RKO (cell line): ENCODE measurements at regions not wholly inside any gene's neighbourhood (a gene's known extent, or its start where the extent isn't known, plus 50 kb on each side); places are given as distances from the start of the nearest gene placed in this dataset.
"Not testable (repeated sequence)": the region's sequence is repeated elsewhere in the genome, so short reads cannot be mapped to it uniquely, and the experiment has no call there.

Experiments
- DNase-seq: peaks from one replicate; pipeline ENCODE4 v3.0.0-alpha.2; 2016; ENCODE audit warnings: low spot score

DNA sequence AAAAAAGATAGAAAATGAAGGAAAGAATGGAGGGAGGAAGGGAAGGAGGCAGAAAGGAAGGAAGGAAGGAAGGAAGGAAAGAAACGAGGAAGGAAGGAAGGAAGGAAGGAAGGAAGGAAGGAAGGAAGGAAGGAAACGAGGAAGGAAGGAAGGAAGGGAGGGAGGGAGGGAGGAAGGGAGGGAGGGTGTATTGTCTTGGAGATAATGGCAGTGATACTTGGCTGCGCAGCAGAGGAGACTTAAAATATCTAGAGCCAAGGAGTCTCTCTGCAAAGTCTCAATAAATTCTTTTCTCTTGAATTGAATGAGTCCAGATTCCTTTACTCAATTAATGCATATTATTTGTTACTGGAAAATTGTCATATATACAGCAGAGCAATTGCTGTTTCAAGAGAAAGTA, 1059.7 kb downstream of the ZPLD1 start:
- no peak for DNase-seq

DNA sequence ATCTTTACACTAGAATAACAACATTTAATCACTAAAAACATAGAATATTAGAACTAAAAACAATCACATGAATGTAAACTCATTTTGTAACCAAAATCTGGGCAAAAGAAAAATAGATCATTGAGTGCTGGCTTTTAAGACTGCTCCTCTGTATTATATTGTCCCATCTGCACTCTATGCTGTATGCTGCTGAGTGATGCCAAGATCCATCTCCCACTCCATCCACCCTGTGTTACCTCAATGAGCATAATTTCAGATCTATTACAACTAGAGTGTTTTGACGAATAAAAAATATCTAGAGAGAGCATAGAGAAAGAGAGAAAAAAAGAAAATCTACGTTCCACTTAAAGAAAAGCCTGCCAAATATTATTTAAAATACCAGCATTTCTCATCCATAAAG, 1060.4 kb downstream of the ZPLD1 start:
- no peak for DNase-seq

DNA sequence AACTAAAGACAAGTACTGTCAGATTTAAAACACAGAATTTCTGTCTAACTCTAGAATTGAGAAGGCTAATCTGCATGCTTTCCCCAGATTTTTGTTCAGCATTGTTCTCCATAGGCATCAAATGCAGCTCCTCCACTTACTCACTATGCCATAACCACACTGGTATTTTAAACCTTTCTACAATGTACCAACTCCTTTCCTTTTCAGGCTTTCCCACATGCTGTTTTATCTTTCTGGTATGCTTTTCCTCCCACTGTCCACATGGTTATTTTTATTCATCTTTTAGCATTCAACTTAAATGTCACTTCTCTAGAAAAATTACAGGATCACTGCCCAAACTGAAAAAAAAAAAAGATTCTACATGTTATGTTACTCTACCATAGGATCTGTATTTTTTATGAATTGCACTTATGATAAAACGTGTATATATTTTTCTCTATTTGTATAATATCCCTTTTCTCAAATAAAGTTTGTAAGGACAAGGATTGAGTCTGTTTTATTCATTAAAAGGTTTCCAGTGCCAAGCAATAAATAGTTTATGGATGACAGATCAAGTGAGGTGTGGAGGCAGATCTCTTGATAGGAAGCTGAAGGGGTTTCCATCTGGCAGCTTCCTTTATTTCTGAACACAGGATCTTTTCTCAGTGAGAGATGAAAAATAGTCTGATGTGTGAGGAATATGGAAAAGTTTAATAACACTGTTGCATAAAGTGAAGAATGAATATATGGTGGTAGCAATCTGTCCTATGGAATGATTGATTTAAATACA, 1064.5 kb downstream of the ZPLD1 start:
- DNase-seq: no peak

DNA sequence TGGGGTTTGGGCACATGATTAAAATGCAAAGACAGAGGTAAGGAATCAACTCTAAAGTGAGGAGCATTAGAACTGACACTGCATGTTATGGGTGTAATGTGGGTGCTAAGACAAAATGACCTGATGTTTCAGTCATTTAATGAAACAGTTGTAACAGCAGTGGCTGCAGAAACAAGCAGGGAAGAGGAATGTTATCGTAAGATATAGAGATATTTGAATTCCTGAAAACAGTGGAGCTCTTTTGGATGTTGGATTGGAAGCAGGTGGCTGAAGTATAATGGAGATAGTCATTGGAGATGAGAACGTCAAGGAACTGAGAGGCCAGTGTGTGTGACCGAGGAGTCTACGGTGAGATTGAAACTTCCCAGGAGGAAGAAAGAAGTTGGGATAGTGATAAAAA, 1065.2 kb downstream of the ZPLD1 start:
- DNase-seq: no peak

DNA sequence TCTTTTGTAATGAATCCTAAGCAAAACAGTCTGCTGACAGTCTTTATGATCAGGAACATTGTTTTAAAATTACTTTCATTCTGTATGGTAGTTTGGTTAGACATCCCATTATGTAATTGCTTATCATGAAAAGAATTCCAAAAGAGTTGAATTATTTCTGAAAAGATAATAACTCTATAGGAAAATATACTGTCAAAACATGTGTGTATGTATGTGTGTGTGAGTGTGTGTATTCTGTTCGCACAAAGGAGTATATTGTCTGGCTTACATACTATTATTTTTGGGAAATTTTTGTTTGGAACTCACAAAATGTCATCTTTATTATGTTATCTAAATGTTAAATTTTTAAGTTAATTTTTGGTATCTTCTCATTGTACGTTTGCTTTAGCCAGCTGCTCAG, 1075.9 kb downstream of the ZPLD1 start:
- DNase-seq: no peak

DNA sequence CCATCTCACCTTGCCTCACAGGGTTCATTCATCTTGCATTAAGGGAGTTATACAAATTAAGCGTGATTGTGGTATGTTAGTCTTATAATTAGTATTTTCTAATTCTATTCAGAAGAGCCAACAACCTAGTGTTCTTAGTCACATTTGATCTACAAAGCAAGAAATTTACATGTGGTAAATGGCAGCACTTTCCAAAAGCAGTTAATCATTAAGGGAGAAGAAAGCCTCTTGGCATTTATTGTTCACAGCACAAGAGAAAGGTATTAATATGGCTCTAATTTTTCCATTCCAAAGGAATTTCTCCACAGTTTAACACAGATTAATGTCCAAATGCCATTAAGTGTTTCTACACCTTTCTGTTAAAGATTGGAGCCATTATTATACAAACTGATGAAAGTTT, 1077.1 kb downstream of the ZPLD1 start:
- DNase-seq: no peak

DNA sequence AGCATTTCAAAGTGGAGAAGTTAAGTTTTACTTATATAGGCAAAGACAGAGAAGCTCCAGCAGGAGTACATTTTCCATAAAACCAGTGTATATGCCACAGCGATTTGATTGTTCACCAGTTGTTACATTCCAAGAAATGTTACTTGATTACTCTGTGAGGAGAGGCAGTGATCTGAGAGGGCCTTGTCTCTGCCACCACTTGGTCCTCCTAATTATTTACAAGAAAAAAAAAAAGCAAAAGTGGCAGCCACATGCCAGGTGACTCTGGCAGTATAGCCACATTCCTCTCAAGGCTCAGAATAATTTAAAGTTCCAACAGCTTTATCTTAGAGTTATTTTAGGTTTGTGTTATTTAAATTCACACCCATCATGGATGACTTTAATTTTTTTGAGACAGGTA, 1077.8 kb downstream of the ZPLD1 start:
- no peak for DNase-seq

DNA sequence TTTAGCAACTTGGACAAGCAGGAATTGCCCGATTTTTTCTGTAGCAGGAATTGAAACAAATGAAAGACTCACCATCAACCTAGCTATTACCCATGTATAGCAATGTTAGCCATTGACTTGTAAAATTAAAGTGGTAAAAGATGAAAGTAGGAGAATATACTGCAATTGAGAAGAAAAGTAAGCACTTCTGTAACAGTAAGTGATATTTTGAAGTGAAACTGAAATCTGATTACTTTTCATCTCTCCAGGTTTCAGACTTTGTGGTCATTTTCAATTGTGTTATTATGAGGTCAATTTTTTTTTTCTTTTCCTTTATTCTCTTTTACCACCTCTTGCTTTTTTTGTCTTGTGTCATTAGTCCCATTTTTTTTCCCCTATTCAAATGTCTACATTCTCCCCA, 1078.2 kb downstream of the ZPLD1 start:
- DNase-seq: no peak

DNA sequence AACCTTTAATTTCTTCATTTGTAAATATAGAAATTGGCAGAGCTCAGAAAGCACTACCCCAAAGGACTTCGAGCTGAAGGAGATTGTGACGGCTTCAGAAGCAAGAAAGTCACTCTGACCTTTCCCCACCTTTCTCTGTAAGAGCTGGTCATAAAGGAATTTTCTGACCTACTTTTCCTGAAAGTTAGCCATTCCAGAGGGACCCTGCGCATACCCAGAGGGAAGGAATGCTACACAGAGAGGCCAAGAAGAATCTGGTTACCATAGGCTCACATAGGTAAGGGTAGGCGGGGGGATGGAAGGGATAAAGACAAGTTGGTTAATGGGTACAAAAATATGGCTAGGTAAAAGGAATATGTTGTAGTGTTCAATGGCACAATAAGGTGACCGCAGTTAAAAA, 1080.3 kb downstream of the ZPLD1 start:
- no peak for DNase-seq

DNA sequence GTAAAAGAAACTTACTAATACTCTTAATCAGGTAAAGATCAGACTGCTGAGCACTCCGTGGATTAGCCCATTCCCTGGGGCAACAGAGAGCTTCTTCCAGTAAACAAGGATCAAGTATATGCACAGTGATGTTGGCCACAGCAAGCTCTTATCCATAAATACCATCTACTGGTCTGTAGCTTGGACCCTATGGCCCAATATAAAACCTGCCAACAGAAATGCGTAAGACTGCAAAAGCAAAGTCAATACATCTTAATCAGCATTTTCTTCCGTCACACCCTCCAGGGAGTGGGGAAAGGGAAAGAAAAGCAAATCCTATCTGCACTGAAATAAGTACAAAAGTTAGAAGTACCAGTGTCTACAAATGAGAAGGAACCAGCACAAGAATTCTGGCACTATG, 1082.1 kb downstream of the ZPLD1 start:
- no peak for DNase-seq

DNA sequence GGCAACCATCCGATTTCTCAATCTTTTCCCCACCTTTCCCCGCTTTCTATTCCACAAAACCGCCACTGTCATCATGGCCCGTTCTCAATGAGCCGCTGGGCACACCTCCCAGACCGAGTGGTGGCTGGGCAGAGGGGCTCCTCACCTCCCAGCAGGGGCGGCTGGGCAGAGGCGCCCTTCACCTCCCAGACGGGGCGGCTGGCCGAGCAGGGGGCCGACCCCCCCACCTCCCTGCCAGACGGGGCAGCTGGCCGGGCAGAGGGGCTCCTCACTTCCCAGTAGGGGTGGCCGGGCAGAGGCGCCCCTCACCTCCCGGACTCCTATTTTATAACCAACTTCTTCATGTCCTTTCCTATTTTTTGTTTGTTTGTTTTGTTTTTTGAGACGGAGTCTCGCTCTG, 1096.5 kb downstream of the ZPLD1 start:
- DNase-seq: not testable (repeated sequence)

DNA sequence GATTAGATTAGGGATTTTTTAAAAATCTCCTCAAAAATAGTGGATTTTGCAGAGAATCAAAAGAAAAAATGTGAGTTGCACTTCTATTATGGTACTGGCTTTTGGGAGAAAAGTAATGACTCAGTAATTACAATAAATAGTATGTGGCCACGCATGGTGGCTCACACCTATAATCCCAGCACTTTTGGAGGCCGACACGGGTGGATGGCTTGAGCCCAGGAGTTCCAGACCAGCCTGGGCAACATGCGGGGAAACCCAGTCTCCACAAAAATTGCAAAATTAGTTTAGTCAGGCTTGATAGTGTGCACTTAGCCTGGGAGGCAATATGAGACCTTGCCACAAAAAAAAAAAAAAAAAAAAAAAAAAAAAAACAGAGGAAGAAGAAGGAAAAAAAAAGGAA, 1098.2 kb downstream of the ZPLD1 start:
- no peak for DNase-seq

DNA sequence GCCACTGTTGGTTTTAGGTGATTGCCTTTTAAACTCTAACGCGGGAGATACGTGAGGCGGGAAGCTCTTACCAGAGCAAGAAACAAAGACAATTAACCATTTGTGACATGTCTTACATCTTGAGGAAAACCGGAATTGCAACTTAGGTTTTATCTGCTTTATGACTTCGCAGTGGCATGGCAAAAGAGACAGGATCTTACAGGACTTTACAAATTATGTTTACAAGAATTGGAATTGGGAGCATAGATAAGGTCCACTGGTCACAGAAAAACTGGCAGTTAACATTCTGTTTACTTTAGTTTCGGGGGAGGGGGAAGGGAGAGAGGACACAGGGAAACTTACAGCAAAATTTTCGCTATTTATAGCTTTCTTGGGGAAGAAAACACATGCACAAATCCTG, 1119.6 kb downstream of the ZPLD1 start:
- no peak for DNase-seq

DNA sequence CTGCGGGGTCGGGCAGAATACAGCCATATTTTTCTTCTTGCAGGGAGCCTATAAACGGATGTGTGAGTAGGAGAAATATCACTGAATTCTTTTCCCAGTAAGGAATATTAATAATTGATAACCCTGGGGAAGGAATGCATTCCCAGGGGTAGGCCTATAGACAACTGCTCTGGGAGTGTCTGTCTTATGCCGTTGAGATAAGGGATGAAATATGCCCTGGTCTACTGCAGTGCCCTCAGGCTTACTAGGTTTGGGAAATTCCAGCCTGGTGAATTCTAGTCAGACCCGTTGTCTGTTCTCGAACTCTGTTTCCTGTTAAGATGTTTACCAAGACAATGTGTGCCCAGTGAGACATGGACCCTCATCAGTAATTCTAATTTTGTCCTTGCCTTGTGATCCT, 1129.3 kb downstream of the ZPLD1 start:
- not testable (repeated sequence) for DNase-seq

DNA sequence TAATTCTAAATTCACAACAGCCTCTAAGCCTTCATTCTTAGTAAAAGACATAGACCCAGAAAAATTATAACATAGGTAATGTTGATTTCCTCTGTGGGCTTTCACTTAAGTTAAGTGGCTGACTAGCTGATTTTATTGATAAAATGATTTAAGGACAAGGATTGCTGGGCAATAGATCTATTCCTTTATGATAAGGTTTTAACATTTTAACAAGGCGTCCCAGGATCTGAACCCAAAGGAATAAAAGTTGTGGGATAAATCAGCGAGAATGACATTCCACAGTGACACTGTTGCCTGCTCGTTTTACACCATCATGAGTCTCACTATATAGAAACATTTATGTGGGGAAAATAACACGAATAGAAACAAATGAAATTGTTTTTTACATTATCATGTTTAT, 1151.0 kb downstream of the ZPLD1 start:
- DNase-seq: no peak

DNA sequence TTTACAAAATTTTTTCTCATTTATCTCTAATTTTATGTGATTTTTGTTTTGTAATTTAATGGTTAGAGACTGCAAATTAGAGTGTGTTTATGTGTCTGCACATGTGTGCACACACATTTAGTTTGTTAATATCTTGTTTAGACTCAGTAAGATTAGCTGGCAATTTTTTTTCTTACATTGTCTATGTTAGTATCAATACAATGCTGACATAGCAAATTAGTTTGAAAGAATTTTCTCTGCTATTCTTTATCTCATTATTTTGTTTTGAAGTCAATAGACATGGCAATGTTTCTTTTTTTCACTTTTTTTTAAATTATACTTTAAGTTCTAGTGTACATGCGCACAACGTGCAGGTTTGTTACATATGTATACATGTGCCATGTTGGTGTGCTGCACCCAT, 1155.0 kb downstream of the ZPLD1 start:
- no peak for DNase-seq

DNA sequence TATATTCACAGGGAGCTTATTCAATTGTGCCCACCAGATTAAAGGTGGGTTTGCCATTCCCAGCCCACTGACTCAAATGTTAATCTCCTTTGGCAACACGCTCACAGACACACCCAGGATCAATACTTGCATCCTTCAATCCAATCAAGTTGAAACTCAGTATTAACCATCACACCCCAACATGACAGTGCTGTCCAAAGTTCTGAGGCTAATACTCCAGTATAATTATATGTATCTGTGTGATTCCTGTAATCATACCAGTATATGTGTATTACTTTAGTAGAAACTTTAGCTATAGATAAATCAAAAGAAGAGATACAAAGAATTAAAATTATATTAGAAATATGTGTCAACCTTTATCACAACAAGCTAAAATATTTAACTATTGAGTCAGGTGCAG, 1166.0 kb downstream of the ZPLD1 start:
- no peak for DNase-seq

DNA sequence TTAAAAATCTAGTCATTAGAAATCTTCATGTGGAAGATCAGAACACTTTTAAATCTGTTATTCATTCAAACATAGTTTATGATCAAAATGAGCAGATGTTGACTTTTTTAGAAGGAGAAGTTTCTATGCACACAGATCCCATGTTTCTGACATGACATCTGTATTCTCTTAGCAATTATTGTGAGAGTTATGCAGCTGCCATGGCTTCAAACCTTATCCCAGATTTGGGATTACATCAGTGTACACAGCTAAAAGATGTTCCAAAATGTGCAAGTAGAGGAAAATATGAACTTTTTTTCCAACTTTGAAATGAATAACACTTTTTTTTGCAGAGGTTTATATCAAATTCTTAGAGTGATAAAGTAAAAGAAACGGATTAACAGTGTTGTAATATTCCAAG, 1166.9 kb downstream of the ZPLD1 start:
- no peak for DNase-seq

DNA sequence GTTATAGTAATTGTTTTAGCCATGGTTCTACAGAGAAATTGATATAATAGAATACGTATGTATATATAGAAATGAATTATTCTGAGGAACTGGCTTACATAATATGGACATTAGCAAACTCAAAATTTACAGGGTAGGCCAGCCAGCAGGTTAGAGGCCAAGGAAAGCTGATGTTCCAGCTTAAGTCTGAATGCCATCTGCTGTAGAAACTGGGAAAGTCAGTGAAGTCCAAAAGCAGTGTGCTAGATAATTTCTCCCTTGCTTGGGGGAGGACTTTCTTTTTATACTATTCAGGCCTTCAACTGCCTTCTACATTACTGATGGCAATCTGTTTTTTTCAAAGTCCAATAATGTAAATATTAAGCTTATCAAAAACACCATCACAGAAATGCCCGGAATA, 1174.7 kb downstream of the ZPLD1 start:
- peak; percentile 14 for DNase-seq

DNA sequence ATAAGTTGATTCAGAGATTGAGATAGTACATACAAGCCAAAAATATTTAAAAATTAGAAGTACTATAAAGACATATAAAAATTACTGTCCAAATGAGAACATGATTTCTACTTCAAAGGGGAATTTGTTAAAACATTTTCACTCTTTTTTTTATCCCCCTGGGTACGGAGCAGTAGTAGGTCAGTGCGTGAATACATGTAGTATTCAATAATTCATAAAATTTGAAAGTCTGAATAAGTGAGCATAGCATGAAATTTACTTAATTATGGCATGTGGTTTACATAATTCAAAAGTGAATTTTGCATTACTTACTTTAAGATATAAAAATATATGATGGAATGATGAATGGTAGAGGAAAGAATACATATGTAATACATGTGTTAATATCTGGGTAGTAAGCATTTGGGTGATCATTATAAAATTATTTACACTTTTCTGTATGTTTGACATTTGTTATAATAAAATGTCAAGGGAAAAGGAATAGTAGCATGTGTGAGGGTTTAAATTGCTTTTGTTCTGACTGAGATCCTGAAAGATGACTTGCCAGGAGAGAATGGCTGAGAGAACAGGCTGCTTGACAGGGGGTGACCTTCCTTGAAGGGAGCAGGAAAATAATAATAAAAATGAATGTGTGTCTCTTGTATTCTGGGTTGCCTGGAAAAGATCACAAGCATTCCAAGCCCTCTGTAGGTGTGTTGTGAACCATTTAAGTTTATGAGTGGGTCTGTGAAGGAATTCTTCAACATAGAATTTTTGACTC, 1178.8 kb downstream of the ZPLD1 start:
- no peak for DNase-seq

DNA sequence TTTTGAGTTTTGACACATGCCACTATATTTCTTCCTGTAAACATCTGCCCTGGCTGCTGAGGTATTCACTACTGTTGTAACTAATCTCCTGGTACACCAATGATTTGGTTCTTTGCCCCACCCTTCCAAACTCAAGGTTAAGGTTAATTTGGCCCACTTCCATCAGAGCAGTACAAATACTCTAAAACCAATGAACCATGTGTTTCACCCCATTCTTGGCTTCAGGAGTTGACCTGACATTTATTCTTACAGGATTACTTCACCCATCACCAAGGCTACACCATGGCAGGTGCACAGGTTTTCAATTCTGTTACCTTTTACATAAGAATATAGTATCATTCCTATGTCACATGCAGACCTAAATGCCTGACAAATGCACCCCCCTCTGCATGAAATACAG, 1179.9 kb downstream of the ZPLD1 start:
- no peak for DNase-seq

DNA sequence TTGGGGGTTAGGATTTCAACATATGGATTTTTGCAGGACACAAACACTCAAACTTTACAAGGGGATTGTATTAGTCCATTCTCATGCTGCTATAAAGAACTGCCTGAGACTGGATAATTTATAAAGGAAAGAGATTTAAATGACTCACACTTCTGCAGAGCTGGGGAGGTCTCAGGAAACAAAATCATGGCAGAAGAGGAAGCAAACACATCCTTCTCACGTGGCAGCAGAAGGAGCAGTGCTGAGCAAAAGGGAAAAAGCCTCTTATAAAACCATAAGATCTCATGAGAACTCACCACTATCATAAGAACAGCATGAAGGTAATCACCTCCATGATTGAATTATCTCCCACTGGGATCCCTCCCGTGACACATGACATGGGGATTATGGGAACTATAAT, 1183.1 kb downstream of the ZPLD1 start:
- no peak for DNase-seq

DNA sequence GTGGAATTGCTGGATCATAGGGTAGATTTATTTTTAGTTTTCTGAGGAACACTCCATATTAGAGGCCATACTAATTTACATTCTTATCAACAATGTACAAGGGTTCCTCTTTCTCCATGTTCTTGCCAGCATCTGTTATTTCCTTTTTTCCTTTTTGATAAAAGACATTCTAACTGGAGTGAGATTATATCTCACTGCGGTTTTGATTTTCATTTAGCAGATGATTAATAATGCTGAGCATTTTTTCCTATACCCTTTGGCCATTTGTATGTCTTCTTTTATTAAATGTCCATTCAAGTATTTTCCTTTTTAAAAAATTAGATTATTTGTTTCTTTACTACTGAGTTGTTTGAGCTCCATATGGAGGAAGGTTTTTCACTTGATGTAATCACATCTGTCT, 1189.5 kb downstream of the ZPLD1 start:
- no peak for DNase-seq

DNA sequence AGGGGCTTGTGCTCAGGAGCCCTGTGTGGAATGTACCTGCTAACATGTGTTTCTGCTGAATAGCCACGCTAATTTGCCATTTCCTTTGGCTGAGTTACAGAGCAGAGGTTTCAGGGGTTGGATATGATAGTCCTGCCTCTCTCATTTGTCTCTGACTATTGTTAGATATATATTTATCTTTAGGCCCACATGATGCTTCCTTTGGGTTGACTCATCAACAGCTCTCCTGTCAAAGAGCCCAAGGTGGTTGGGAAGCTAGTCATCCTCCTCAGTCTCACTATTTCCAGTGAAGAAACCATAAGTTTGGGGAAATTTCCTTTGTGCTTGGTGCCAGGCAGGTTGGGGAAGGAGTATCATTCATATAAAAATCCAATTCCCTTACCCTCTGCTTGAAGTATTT, 1194.6 kb downstream of the ZPLD1 start:
- DNase-seq: peak; percentile 9
